Body of pancreas (tissue), 4 donors: ENCODE measurements at regions not wholly inside any gene's neighbourhood (a gene's known extent, or its start where the extent isn't known, plus 50 kb on each side); places are given as distances from the start of the nearest gene placed in this dataset.

Experiments
- ATAC-seq: fragments of 150-250 bp; one replicate; pipeline ENCODE4 v1.9.1; 2016
- DNase-seq, 4 donors: peaks; one replicate each; pipeline ENCODE4 v3.0.0-alpha.2; 2019
- H3K27ac ChIP-seq, 4 donors: fragments of 200-600 bp; sonication (generic); 1 replicate in 3 of 4; 2 replicates in 1 of 4; pipeline versions ENCODE4 v1.5.1 to v1.6.1; 2016 to 2019; ENCODE audit warnings: mild to moderate bottlenecking in 1 of 4, mixed read lengths in 1 of 4, moderate library complexity in 1 of 4
- H3K27me3 ChIP-seq, 2 donors: fragments of 200-600 bp; sonication (generic); one replicate each; pipeline ENCODE4 v1.6.0; 2016; ENCODE audit warnings: mild to moderate bottlenecking in 1 of 2
- H3K36me3 ChIP-seq, 2 donors: fragments of 200-600 bp; sonication (generic); replicated peaks in 1 of 2; 2 replicates each; pipeline ENCODE4 v1.5.1; 2016; ENCODE audit warnings: low read depth in 2 of 2; ENCODE audit not compliant: insufficient read depth in 1 of 2
- H3K4me1 ChIP-seq: fragments of 200-600 bp; sonication (generic); one replicate; pipeline ENCODE4 v1.6.0; 2016
- H3K4me3 ChIP-seq, 2 donors: fragments of 200-600 bp; sonication (generic); 1 replicate in 1 of 2; 2 replicates in 1 of 2; pipeline ENCODE4 v1.5.1; 2016 to 2019
- H3K9me3 ChIP-seq, 3 donors: fragments of 200-600 bp; sonication (generic); 1 replicate in 2 of 3; 2 replicates in 1 of 3; pipeline ENCODE4 v1.5.1; 2016
- CTCF ChIP-seq, 7 experiments: fragments of 450-650 bp in 4 of 7; fragments of 200-600 bp in 3 of 7; sonication (generic) in 3 of 7; IDR thresholded peaks; one replicate each; pipeline ENCODE4 v1.5.1; 2016 to 2019; ENCODE audit warnings: antibody characterized with exemption in 7 of 7
- POLR2A ChIP-seq, 3 donors: fragments of 450-650 bp; IDR thresholded peaks; one replicate each; pipeline ENCODE4 v1.6.1; 2016; ENCODE audit warnings: antibody characterized with exemption in 3 of 3, mild to moderate bottlenecking in 2 of 3
- whole genome bisulfite sequencing, 2 donors: methylation state at CpG; one replicate each; pipeline ENCODE4 v1.1.5; 2017; 5-methylcytosine and 5-hydroxymethylcytosine counted together
- intact Hi-C: fragments of 100-400 bp; cut with DNase I; formaldehyde crosslinking; loops from one replicate; pipeline ENCODE4 v1.15.1; 2023

GRCh38 chr13:91042870-91043269 is 304.6 kb upstream of the MIR17HG start:
- Histone ChIP-seq H3K27ac (no peak overlapping the region), H3K4me1 (no peaks in the 10 kb centered on the region), H3K27me3 (no peaks in the 10 kb centered on the region), H3K36me3 (no peaks in the 10 kb centered on the region), H3K4me3 (no peak overlapping the region), H3K9me3 (no peaks in the 10 kb centered on the region)
- ATAC-seq (no peak), DNase-seq (no peak)
- WGBS, 2 donors = 62 to 65% methylated on average over 1 of the region's 1 CpG
- intact Hi-C loops = no loop called here
- TF ChIP-seq CTCF (IDR thresholded peaks at IDR 0.05) (no peak), POLR2A (IDR thresholded peaks at IDR 0.05) (no peak)

- 31 to 32% methylated on average over 5 of the region's 5 CpGs for WGBS, 2 donors
- no peaks in the 10 kb centered on the region for H3K36me3 ChIP-seq
- intact Hi-C loops = no loop called here
- no peak overlapping the region for H3K27ac ChIP-seq
- no peak for DNase-seq
- TF ChIP-seq CTCF (IDR thresholded peaks at IDR 0.05) = peak in 6 of 7 experiments; percentile 20 to 60 (median 36)
- no peak for TF ChIP-seq POLR2A (IDR thresholded peaks at IDR 0.05)
- no peaks in the 10 kb centered on the region for H3K4me1 ChIP-seq
- H3K27me3 ChIP-seq = no peaks in the 10 kb centered on the region
- no peaks in the 10 kb centered on the region for H3K9me3 ChIP-seq
- H3K4me3 ChIP-seq = no peak overlapping the region
- ATAC-seq = no peak
These were observed 302.0 kb upstream of the MIR17HG start for GRCh38 chr13:91045351-91046034.

DNA sequence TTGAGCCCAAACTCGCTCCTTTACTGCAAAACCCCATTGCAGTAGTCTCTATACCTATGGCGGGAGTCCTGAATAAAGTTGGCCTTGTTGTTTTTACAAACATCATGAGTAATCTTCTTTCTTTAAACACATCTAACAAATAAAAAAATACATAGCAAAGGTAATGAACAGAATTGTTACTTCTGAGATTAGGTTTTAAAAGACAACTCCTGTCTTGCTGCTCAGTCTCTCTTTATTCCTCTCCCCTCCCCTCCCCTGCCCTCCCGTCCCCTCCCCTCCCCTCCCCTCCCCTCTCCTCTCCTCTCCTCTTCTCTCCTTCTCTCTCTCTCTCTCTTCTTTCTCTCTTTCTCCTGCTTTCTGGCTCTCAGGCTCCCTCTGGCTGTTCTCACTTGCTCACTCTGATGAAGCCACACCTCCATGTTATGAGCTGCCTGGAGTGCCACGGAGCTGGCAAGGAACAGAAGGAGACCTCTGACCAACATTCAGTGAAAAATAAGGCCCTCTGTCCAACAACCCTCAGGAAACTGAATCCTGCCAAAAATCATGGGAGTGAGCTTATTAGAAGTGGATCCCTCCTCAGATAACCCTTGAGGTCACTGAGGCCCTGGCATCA is 300.7 kb upstream of the MIR17HG start:
- Histone ChIP-seq H3K27ac (no peak overlapping the region), H3K9me3 (no peaks in the 10 kb centered on the region), H3K27me3 (no peaks in the 10 kb centered on the region), H3K4me1 (no peaks in the 10 kb centered on the region), H3K36me3 (no peaks in the 10 kb centered on the region), H3K4me3 (no peak overlapping the region)
- no peak for TF ChIP-seq POLR2A (IDR thresholded peaks at IDR 0.05)
- TF ChIP-seq CTCF (IDR thresholded peaks at IDR 0.05) = no peak
- 49 to 58% methylated on average over 3 to 4 of the region's 4 CpGs for WGBS, 2 donors
- intact Hi-C loops = no loop called here
- no peak for ATAC-seq
- no peak for DNase-seq

DNA sequence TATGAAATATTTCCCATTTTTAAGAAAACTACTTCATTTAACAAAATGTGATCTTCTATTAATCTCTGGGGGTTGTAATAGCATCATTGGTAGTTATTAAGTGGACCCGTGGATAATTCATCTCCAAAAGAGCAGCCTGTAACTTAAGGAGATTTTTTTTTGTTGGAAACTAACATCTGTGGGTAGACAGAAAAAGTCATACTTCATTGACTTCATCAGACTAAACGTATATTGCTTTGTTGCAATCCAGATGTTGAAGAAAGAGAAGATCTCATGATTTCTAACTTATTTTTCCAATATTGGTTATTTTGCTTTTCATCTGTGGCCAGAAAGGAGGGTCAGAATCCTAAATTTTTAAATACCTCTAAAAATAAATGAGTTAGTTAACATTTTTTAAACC is 296.5 kb upstream of the MIR17HG start:
- no peaks in the 10 kb centered on the region for H3K9me3 ChIP-seq
- H3K27ac ChIP-seq = no peak overlapping the region
- no peak overlapping the region for H3K4me3 ChIP-seq
- DNase-seq = no peak
- no peaks in the 10 kb centered on the region for H3K27me3 ChIP-seq
- ATAC-seq = no peak
- no peak for TF ChIP-seq POLR2A (IDR thresholded peaks at IDR 0.05)
- no peak for TF ChIP-seq CTCF (IDR thresholded peaks at IDR 0.05)
- H3K4me1 ChIP-seq = no peaks in the 10 kb centered on the region
- intact Hi-C loops = no loop called here
- H3K36me3 ChIP-seq = no peaks in the 10 kb centered on the region
- WGBS, 2 donors = 48 to 62% methylated on average over 2 of the region's 2 CpGs

- Histone ChIP-seq H3K27me3 (no peaks in the 10 kb centered on the region), H3K9me3 (no peaks in the 10 kb centered on the region), H3K4me1 (no peaks in the 10 kb centered on the region), H3K4me3 (no peak overlapping the region), H3K27ac (no peak overlapping the region), H3K36me3 (no peaks in the 10 kb centered on the region)
- 22 to 56% methylated on average over 1 of the region's 1 CpG for WGBS, 2 donors
- DNase-seq (no peak), ATAC-seq (no peak)
- TF ChIP-seq POLR2A (IDR thresholded peaks at IDR 0.05) = no peak
- TF ChIP-seq CTCF (IDR thresholded peaks at IDR 0.05) = no peak
- intact Hi-C loops = no loop called here
These were observed 294.6 kb upstream of the MIR17HG start for GRCh38 chr13:91052876-91053275.
